HEK293 (cell line): ENCODE measurements at regions not wholly inside any gene's neighbourhood (a gene's known extent, or its start where the extent isn't known, plus 50 kb on each side); places are given as distances from the start of the nearest gene placed in this dataset.

ENCODE experiments used
- CTCF ChIA-PET: fragments of 350-600 bp; formaldehyde crosslinking; extraction: SDS; loops from one replicate; lab custom pipeline; 2021; ENCODE audit warnings: antibody characterized with exemption; lab: Yijun Ruan, JAX
- POLR2A ChIA-PET: fragments of 300-600 bp; formaldehyde crosslinking; extraction: SDS; loops from one replicate; lab custom pipeline; 2020; ENCODE audit warnings: antibody characterized with exemption, inconsistent platforms; lab: Yijun Ruan, JAX
- H3K27ac ChIP-seq: fragments of 200-500 bp; sonication (Bioruptor generic); 2 replicates; pipeline ENCODE4 v1.5.1; 2014; ENCODE audit warnings: low read depth, low read length, control low read depth, inconsistent platforms; ENCODE audit errors: extremely low read depth
- H3K36me3 ChIP-seq, 2 experiments: fragments of 200-500 bp in 1 of 2; sonication (Bioruptor generic) in 1 of 2; 1 replicate in 1 of 2; 2 replicates in 1 of 2; pipeline ENCODE4 v1.5.1; 2014 to 2017; ENCODE audit warnings: inconsistent platforms in 2 of 2, low read length in 2 of 2; ENCODE audit not compliant: control insufficient read depth in 2 of 2, insufficient read depth in 1 of 2
- H3K4me1 ChIP-seq: fragments of 200-500 bp; sonication (Bioruptor generic); 2 replicates; pipeline ENCODE4 v1.5.1; 2014; ENCODE audit warnings: mild to moderate bottlenecking, low read length, inconsistent platforms; ENCODE audit not compliant: control insufficient read depth, insufficient read depth
- H3K4me3 ChIP-seq: 2 replicates; pipeline ENCODE4 v1.5.1; 2011; ENCODE audit warnings: low read depth, mild to moderate bottlenecking, control low read depth, low read length, moderate library complexity
- H3K9me3 ChIP-seq: fragments of 200-500 bp; sonication (Bioruptor generic); 2 replicates; pipeline ENCODE4 v1.5.1; 2014; ENCODE audit warnings: low read depth, low read length, inconsistent platforms; ENCODE audit not compliant: control insufficient read depth, insufficient read depth
- ELK4 ChIP-seq: IDR thresholded peaks from 2 replicates; pipeline ENCODE4 v1.6.1; 2011; ENCODE audit warnings: mild to moderate bottlenecking, low read depth, low read length, borderline replicate concordance
- GLIS1 ChIP-seq: fragments of 450-650 bp; formaldehyde crosslinking; IDR thresholded peaks from 2 replicates; pipeline ENCODE4 v1.5.1; 2016; ENCODE audit warnings: missing biosample characterization, missing genetic modification characterization
- HOXA7 ChIP-seq: sonication (generic); formaldehyde crosslinking; IDR thresholded peaks from 2 replicates; pipeline ENCODE4 v1.8.1; 2022; ENCODE audit warnings: missing genetic modification reagents, borderline replicate concordance
- INSM2 ChIP-seq: fragments of 450-650 bp; formaldehyde crosslinking; IDR thresholded peaks from 2 replicates; pipeline ENCODE4 v1.5.1; 2016; ENCODE audit warnings: missing biosample characterization, missing genetic modification characterization
- REST ChIP-seq: fragments of 450-650 bp; formaldehyde crosslinking; IDR thresholded peaks from 2 replicates; pipeline ENCODE4 v1.5.1; 2016; ENCODE audit warnings: missing biosample characterization, missing genetic modification characterization
- SCRT1 ChIP-seq: fragments of 450-650 bp; formaldehyde crosslinking; IDR thresholded peaks from 2 replicates; pipeline ENCODE4 v1.5.1; 2016; ENCODE audit warnings: missing biosample characterization, missing genetic modification characterization, borderline replicate concordance
- SP3 ChIP-seq: fragments of 450-650 bp; formaldehyde crosslinking; IDR thresholded peaks from 2 replicates; pipeline ENCODE4 v1.5.1; 2016; ENCODE audit warnings: missing biosample characterization, missing genetic modification characterization
- TSHZ1 ChIP-seq: fragments of 450-650 bp; formaldehyde crosslinking; IDR thresholded peaks from 2 replicates; pipeline ENCODE4 v1.5.1; 2016; ENCODE audit warnings: missing biosample characterization, missing genetic modification characterization, borderline replicate concordance
- WT1 ChIP-seq: fragments of 450-650 bp; formaldehyde crosslinking; IDR thresholded peaks from 2 replicates; pipeline ENCODE4 v1.5.1; 2016; ENCODE audit warnings: missing biosample characterization, missing genetic modification characterization
- ZEB2 ChIP-seq: fragments of 450-650 bp; formaldehyde crosslinking; IDR thresholded peaks from 2 replicates; pipeline ENCODE4 v1.5.1; 2016; ENCODE audit warnings: missing biosample characterization, missing genetic modification characterization
- ZFHX2 ChIP-seq: fragments of 450-650 bp; formaldehyde crosslinking; conservative IDR thresholded peaks from 2 replicates; pipeline ENCODE4 v1.5.1; 2016; ENCODE audit warnings: missing biosample characterization, missing genetic modification characterization
- ZNF133 ChIP-seq: fragments of 450-650 bp; formaldehyde crosslinking; IDR thresholded peaks from 2 replicates; pipeline ENCODE4 v1.5.1; 2016; ENCODE audit warnings: missing biosample characterization, missing genetic modification characterization
- ZNF138 ChIP-seq: fragments of 450-650 bp; formaldehyde crosslinking; IDR thresholded peaks from 2 replicates; pipeline ENCODE4 v1.5.1; 2016; ENCODE audit warnings: missing biosample characterization, missing genetic modification characterization, borderline replicate concordance
- ZNF169 ChIP-seq: fragments of 450-650 bp; formaldehyde crosslinking; IDR thresholded peaks from 2 replicates; pipeline ENCODE4 v1.5.1; 2016; ENCODE audit warnings: missing biosample characterization, missing genetic modification characterization
- ZNF211 ChIP-seq: fragments of 450-650 bp; formaldehyde crosslinking; IDR thresholded peaks from 2 replicates; pipeline ENCODE4 v1.5.1; 2016; ENCODE audit warnings: low read depth, missing biosample characterization, missing genetic modification characterization
- ZNF239 ChIP-seq: fragments of 450-650 bp; formaldehyde crosslinking; IDR thresholded peaks from 2 replicates; pipeline ENCODE4 v1.5.1; 2016; ENCODE audit warnings: missing biosample characterization, missing genetic modification characterization
- ZNF248 ChIP-seq: fragments of 450-650 bp; formaldehyde crosslinking; IDR thresholded peaks from 2 replicates; pipeline ENCODE4 v1.5.1; 2017; ENCODE audit warnings: missing biosample characterization, missing genetic modification characterization
- ZNF324 ChIP-seq: fragments of 450-650 bp; formaldehyde crosslinking; IDR thresholded peaks from 2 replicates; pipeline ENCODE4 v1.5.1; 2016; ENCODE audit warnings: missing biosample characterization, missing genetic modification characterization
- ZNF335 ChIP-seq: fragments of 450-650 bp; formaldehyde crosslinking; conservative IDR thresholded peaks from 2 replicates; pipeline ENCODE4 v1.5.1; 2016; ENCODE audit warnings: missing biosample characterization, missing genetic modification characterization
- ZNF501 ChIP-seq: fragments of 450-650 bp; formaldehyde crosslinking; IDR thresholded peaks from 2 replicates; pipeline ENCODE4 v1.5.1; 2016; ENCODE audit warnings: missing biosample characterization, missing genetic modification characterization
- ZNF629 ChIP-seq: fragments of 450-650 bp; formaldehyde crosslinking; IDR thresholded peaks from 2 replicates; pipeline ENCODE4 v1.5.1; 2017; ENCODE audit warnings: missing biosample characterization, missing genetic modification characterization
- ZNF677 ChIP-seq: fragments of 450-650 bp; IDR thresholded peaks from 2 replicates; pipeline ENCODE4 v1.5.0; 2018; ENCODE audit warnings: missing biosample characterization, mild to moderate bottlenecking, missing genetic modification characterization, moderate library complexity

GRCh38 chr5:34501840-34502239 is 154.3 kb upstream of the RAI14 start (continued):
- TF ChIP-seq ZFHX2 (tag by site-specific recombination) (no peak), ZNF335 (no peak), ZNF677 (tag by site-specific recombination) (no peak), ZNF211 (no peak), TSHZ1 (tag by site-specific recombination) (no peak), ZNF239 (tag by site-specific recombination) (no peak), ZNF169 (tag by site-specific recombination) (no peak), WT1 (tag by site-specific recombination) (no peak), SCRT1 (tag by site-specific recombination) (no peak), ZNF248 (tag by site-specific recombination) (no peak)

- Histone ChIP-seq H3K4me1 (peaks cover 3% of the 10 kb centered on the region; the same call in 1 of the 2 replicates), H3K36me3 (no peaks in the 10 kb centered on the region), H3K9me3 (no peaks in the 10 kb centered on the region), H3K27ac (no peak overlapping the region), H3K4me3 (no peak overlapping the region)
- TF ChIP-seq ZNF501 (tag by site-specific recombination): no peak
- POLR2A ChIA-PET: no interaction called here
- CTCF ChIA-PET: interaction anchor here (1.0 to 1.3 kb wide), 2 partner anchors 9 to 396 kb away, joined by 3 read pairs; no protein-coding TSS in a partner anchor
Observed at GRCh38 chr5:34502581-34502980, 153.5 kb upstream of the RAI14 start.

GRCh38 chr5:34503379-34504253 is 152.5 kb upstream of the RAI14 start:
- CTCF ChIA-PET: interaction anchor here (0.6 to 1.3 kb wide), 5 partner anchors 10 to 1802 kb away, joined by 3 read pairs; no protein-coding TSS in a partner anchor
- Histone ChIP-seq H3K4me1 (peaks cover 2% of the 10 kb centered on the region; the same call in 1 of the 2 replicates), H3K27ac (no peak overlapping the region), H3K9me3 (no peaks in the 10 kb centered on the region), H3K36me3 (no peaks in the 10 kb centered on the region), H3K4me3 (no peak overlapping the region)
- POLR2A ChIA-PET: no interaction called here
- TF ChIP-seq ZNF138 (tag by site-specific recombination) (no peak), ELK4 (no peak), INSM2 (tag by site-specific recombination) (no peak), ZNF324 (tag by site-specific recombination) (no peak), GLIS1 (no peak), SP3 (tag by site-specific recombination) (no peak), ZNF629 (tag by site-specific recombination) (no peak), ZNF133 (tag by site-specific recombination) (no peak), ZEB2 (no peak), REST (tag by site-specific recombination) (no peak), HOXA7 (CRISPR knock-in tag) (no peak)
